GM23248 (cell line): ENCODE measurements at regions not wholly inside any gene's neighbourhood (a gene's known extent, or its start where the extent isn't known, plus 50 kb on each side); places are given as distances from the start of the nearest gene placed in this dataset.
A peak's percentile ranks its signal among the peaks of the same experiment; 100 is the strongest.

Experiments
- EZH2 ChIP-seq: fragments of 200-600 bp; sonication (generic); IDR thresholded peaks from 2 replicates; pipeline ENCODE4 v1.6.1; 2018; ENCODE audit warnings: antibody characterized with exemption, mild to moderate bottlenecking; ENCODE audit not compliant: insufficient read depth, poor library complexity, severe bottlenecking
- EZH2phosphoT487 ChIP-seq: fragments of 200-600 bp; sonication (generic); IDR thresholded peaks from 2 replicates; pipeline ENCODE4 v1.6.1; 2018; ENCODE audit warnings: antibody characterized with exemption, moderate library complexity, mild to moderate bottlenecking, low read depth; ENCODE audit not compliant: insufficient read depth

GRCh38 chr15:89399238-89400115 lies 64.9 kb upstream of the POLG start:
- TF ChIP-seq EZH2 (peak; percentile 44), EZH2phosphoT487 (0 out of 2 replicates have a peak, but pooled peaks have one; percentile 28)
